Activated CD4-positive, alpha-beta T cell treated with anti-CD3 and anti-CD28 coated beads, Interleukin-2, amount 50 U/mL, for 1 hour (primary cell): ENCODE measurements at regions not wholly inside any gene's neighbourhood (a gene's known extent, or its start where the extent isn't known, plus 50 kb on each side); places are given as distances from the start of the nearest gene placed in this dataset.

Source experiments
- DNase-seq: peaks from one replicate; pipeline ENCODE4 v3.0.0-alpha.2; 2020

DNA sequence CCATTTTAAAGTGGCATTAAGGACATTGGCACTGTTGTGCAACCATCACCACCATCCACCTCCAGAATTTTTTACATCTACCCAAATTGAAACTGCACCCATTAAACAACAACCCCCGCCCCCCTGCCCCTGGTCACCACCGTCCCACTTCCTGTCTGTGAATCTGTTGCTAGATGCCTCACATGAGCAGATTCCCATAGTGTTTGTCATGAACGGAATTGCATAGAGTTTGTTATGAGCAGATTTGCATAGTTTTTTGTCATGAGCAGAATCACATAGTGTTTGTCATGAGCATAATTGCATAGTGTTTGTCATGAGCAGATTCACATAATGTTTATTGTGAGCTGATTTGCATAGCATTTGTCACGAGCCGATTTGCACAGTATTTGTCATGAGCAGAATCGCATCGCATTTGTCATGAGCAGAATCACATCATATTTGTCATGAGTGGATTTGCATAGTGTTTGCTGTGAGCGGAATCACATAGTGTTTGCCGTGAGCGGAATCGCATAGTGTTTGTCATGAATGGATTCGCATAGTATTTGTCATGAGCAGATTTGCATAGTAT lies 54.0 kb upstream of the GTF3A start:
- DNase-seq, result no peak

DNA sequence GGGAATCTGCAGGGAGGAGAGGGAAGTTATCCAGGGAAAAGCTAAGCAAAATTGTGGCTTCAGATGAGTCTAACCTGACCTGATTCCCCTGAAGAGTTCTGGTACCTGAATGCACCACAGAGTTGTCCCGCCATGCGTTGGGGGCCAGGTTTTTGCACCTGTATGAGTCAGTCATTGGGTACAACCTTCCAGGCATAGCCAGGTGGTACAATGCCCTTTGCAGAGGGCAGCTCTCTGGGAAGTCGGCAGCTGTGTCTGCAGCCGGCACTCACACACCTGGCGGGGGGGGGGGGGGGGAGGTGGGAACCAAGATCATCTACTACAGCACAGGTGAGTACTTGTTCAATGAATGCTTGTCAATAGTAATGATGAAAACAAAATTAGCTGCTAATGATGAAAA lies 52.5 kb upstream of the GTF3A start:
- no peak for DNase-seq

GRCh38 chr13:27372896-27373295 lies 51.5 kb upstream of the GTF3A start:
- no peak for DNase-seq

GRCh38 chr13:27374126-27374613 lies 50.2 kb upstream of the GTF3A start:
- no peak for DNase-seq
